GM12864 (cell line): ENCODE measurements at regions not wholly inside any gene's neighbourhood (a gene's known extent, or its start where the extent isn't known, plus 50 kb on each side); places are given as distances from the start of the nearest gene placed in this dataset.
"Not testable (repeated sequence)": the region's sequence is repeated elsewhere in the genome, so short reads cannot be mapped to it uniquely, and the experiment has no call there.

ENCODE experiments used
- DNase-seq: peaks from one replicate; pipeline ENCODE4 v3.0.0-alpha.2; 2011; ENCODE audit warnings: low read depth
- H3K4me3 ChIP-seq: 2 replicates; pipeline ENCODE4 v1.5.1; 2011; ENCODE audit warnings: mild to moderate bottlenecking, low read depth, low read length, control low read depth
- CTCF ChIP-seq: IDR thresholded peaks from 2 replicates; pipeline ENCODE4 v1.5.1; 2011; ENCODE audit warnings: low read depth, mild to moderate bottlenecking, moderate library complexity, low read length, control low read depth, inconsistent platforms; ENCODE audit errors: missing control alignments

GRCh38 chr4:125781651-125782050, 466.9 kb downstream of the FAT4 start:
- no peak for TF ChIP-seq CTCF
- DNase-seq, result no peak
- no peak overlapping the region for H3K4me3 ChIP-seq

GRCh38 chr4:125784741-125785140, 470.0 kb downstream of the FAT4 start:
- no peak overlapping the region for H3K4me3 ChIP-seq
- TF ChIP-seq CTCF, result no peak
- no peak for DNase-seq

- no peak for TF ChIP-seq CTCF
- H3K4me3 ChIP-seq, result no peak overlapping the region
- DNase-seq, result no peak
These were observed 473.0 kb downstream of the FAT4 start for GRCh38 chr4:125787707-125788106.

GRCh38 chr4:125789023-125789422, 474.3 kb downstream of the FAT4 start:
- TF ChIP-seq CTCF, result no peak
- DNase-seq, result no peak
- no peak overlapping the region for H3K4me3 ChIP-seq

GRCh38 chr4:125791896-125792295, 477.1 kb downstream of the FAT4 start:
- no peak overlapping the region for H3K4me3 ChIP-seq
- DNase-seq, result no peak
- no peak for TF ChIP-seq CTCF

- H3K4me3 ChIP-seq, result no peak overlapping the region
- TF ChIP-seq CTCF, result no peak
- no peak for DNase-seq
These were observed 480.2 kb downstream of the FAT4 start for GRCh38 chr4:125794989-125795388.

GRCh38 chr4:125796138-125796537, 481.4 kb downstream of the FAT4 start:
- DNase-seq, result no peak
- TF ChIP-seq CTCF, result no peak
- no peak overlapping the region for H3K4me3 ChIP-seq

GRCh38 chr4:125797621-125798020, 482.9 kb downstream of the FAT4 start:
- DNase-seq, result not testable (repeated sequence)

More at GRCh38 chr4:125797621-125798020, 482.9 kb downstream of the FAT4 start:
- H3K4me3 ChIP-seq, result not testable (repeated sequence)
